Subcutaneous abdominal adipose tissue (tissue), 5 donors: ENCODE measurements at regions not wholly inside any gene's neighbourhood (a gene's known extent, or its start where the extent isn't known, plus 50 kb on each side); places are given as distances from the start of the nearest gene placed in this dataset.

Experiments
- H3K27ac ChIP-seq: one replicate; pipeline ENCODE4 v1.7.0; 2013; ENCODE audit warnings: low read depth, mild to moderate bottlenecking, inconsistent platforms, low read length, moderate library complexity
- H3K27me3 ChIP-seq, 5 donors: one replicate each; pipeline ENCODE4 v1.7.0; 2013; ENCODE audit warnings: low read length in 5 of 5, inconsistent platforms in 1 of 5; ENCODE audit not compliant: control insufficient read depth in 5 of 5, insufficient read depth in 4 of 5
- H3K36me3 ChIP-seq, 5 donors: one replicate each; pipeline ENCODE4 v1.7.0; 2013; ENCODE audit warnings: low read length in 5 of 5; ENCODE audit not compliant: control insufficient read depth in 5 of 5, insufficient read depth in 5 of 5
- H3K4me1 ChIP-seq, 5 donors: one replicate each; pipeline ENCODE4 v1.7.0; 2013; ENCODE audit warnings: low read length in 5 of 5, mild to moderate bottlenecking in 3 of 5, moderate library complexity in 1 of 5; ENCODE audit not compliant: control insufficient read depth in 5 of 5, insufficient read depth in 5 of 5
- H3K4me3 ChIP-seq, 5 donors: one replicate each; pipeline ENCODE4 v1.7.0; 2013; ENCODE audit warnings: low read length in 5 of 5, low read depth in 1 of 5
- H3K9ac ChIP-seq, 5 donors: one replicate each; pipeline ENCODE4 v1.7.0; 2013; ENCODE audit warnings: low read length in 5 of 5, mild to moderate bottlenecking in 4 of 5, moderate library complexity in 3 of 5
- H3K9me3 ChIP-seq, 5 donors: one replicate each; pipeline ENCODE4 v1.7.0; 2013; ENCODE audit warnings: low read length in 5 of 5; ENCODE audit not compliant: control insufficient read depth in 5 of 5
- donor health status: healthy.
- donor health status: healthy.
- donor health status: healthy.
- donor health status: healthy.
- donor health status: healthy.

GRCh38 chr5:12385095-12385494 is 480.8 kb upstream of the CTNND2 start:
- Histone ChIP-seq H3K27ac (no peak overlapping the region), H3K9me3 (peaks cover 0 to 10% (median under 1%) of the 10 kb centered on the region in 5 donors), H3K27me3 (no peaks in the 10 kb centered on the region), H3K36me3 (no peaks in the 10 kb centered on the region), H3K4me1 (no peaks in the 10 kb centered on the region), H3K4me3 (no peak overlapping the region), H3K9ac (no peak overlapping the region)

GRCh38 chr5:12384005-12384404 is 479.8 kb upstream of the CTNND2 start:
- H3K27me3 ChIP-seq = no peaks in the 10 kb centered on the region
- no peaks in the 10 kb centered on the region for H3K36me3 ChIP-seq
- no peak overlapping the region for H3K27ac ChIP-seq
- H3K4me3 ChIP-seq = no peak overlapping the region
- H3K9ac ChIP-seq = no peak overlapping the region
- H3K9me3 ChIP-seq = peaks cover 0 to 10% (median 5%) of the 10 kb centered on the region in 5 donors
- no peaks in the 10 kb centered on the region for H3K4me1 ChIP-seq

GRCh38 chr5:12367973-12368372 is 463.7 kb upstream of the CTNND2 start:
- no peaks in the 10 kb centered on the region for H3K4me1 ChIP-seq
- H3K4me3 ChIP-seq = no peak overlapping the region
- no peaks in the 10 kb centered on the region for H3K9me3 ChIP-seq
- H3K9ac ChIP-seq = no peak overlapping the region
- no peaks in the 10 kb centered on the region for H3K36me3 ChIP-seq
- H3K27me3 ChIP-seq = no peaks in the 10 kb centered on the region
- no peak overlapping the region for H3K27ac ChIP-seq

- peaks cover 0 to 7% (median 2%) of the 10 kb centered on the region in 5 donors for H3K9me3 ChIP-seq
- no peak overlapping the region for H3K27ac ChIP-seq
- H3K36me3 ChIP-seq = no peaks in the 10 kb centered on the region
- no peaks in the 10 kb centered on the region for H3K27me3 ChIP-seq
- H3K9ac ChIP-seq = no peak overlapping the region
- H3K4me3 ChIP-seq = no peak overlapping the region
- H3K4me1 ChIP-seq = no peaks in the 10 kb centered on the region
Measured at GRCh38 chr5:12360218-12360617, 456.0 kb upstream of the CTNND2 start.

- Histone ChIP-seq H3K9me3 (peaks cover 0 to 7% (median 2%) of the 10 kb centered on the region in 5 donors), H3K9ac (no peak overlapping the region), H3K4me3 (no peak overlapping the region), H3K27me3 (no peaks in the 10 kb centered on the region), H3K36me3 (no peaks in the 10 kb centered on the region), H3K27ac (no peak overlapping the region), H3K4me1 (peaks cover 0 to 3% (median 0%) of the 10 kb centered on the region in 5 donors)
Measured at GRCh38 chr5:12358371-12359090, 454.3 kb upstream of the CTNND2 start.

GRCh38 chr5:12357626-12358025 is 453.4 kb upstream of the CTNND2 start:
- Histone ChIP-seq H3K4me1 (peaks cover 0 to 3% (median 0%) of the 10 kb centered on the region in 5 donors), H3K36me3 (no peaks in the 10 kb centered on the region), H3K9me3 (peaks cover 0 to 7% (median 2%) of the 10 kb centered on the region in 5 donors), H3K27me3 (no peaks in the 10 kb centered on the region), H3K9ac (no peak overlapping the region), H3K27ac (no peak overlapping the region), H3K4me3 (no peak overlapping the region)

- peaks cover 0 to 3% (median 0%) of the 10 kb centered on the region in 5 donors for H3K4me1 ChIP-seq
- H3K4me3 ChIP-seq = no peak overlapping the region
- no peak overlapping the region for H3K9ac ChIP-seq
- no peaks in the 10 kb centered on the region for H3K36me3 ChIP-seq
- H3K27ac ChIP-seq = no peak overlapping the region
- no peaks in the 10 kb centered on the region for H3K27me3 ChIP-seq
- no peaks in the 10 kb centered on the region for H3K9me3 ChIP-seq
Measured at GRCh38 chr5:12354686-12355085, 450.4 kb upstream of the CTNND2 start.

GRCh38 chr5:12343558-12343957 is 439.3 kb upstream of the CTNND2 start:
- no peaks in the 10 kb centered on the region for H3K36me3 ChIP-seq
- H3K9me3 ChIP-seq = no peaks in the 10 kb centered on the region
- no peak overlapping the region for H3K9ac ChIP-seq
- no peak overlapping the region for H3K4me3 ChIP-seq
- H3K27me3 ChIP-seq = no peaks in the 10 kb centered on the region
- no peak overlapping the region for H3K27ac ChIP-seq
- no peaks in the 10 kb centered on the region for H3K4me1 ChIP-seq

- no peaks in the 10 kb centered on the region for H3K9me3 ChIP-seq
- no peak overlapping the region for H3K4me3 ChIP-seq
- H3K36me3 ChIP-seq = no peaks in the 10 kb centered on the region
- H3K27me3 ChIP-seq = no peaks in the 10 kb centered on the region
- no peaks in the 10 kb centered on the region for H3K4me1 ChIP-seq
- no peak overlapping the region for H3K27ac ChIP-seq
- H3K9ac ChIP-seq = no peak overlapping the region
Measured at GRCh38 chr5:12335938-12336337, 431.7 kb upstream of the CTNND2 start.

- Histone ChIP-seq H3K4me1 (no peaks in the 10 kb centered on the region), H3K27me3 (no peaks in the 10 kb centered on the region), H3K9me3 (peaks cover 0 to 11% (median 4%) of the 10 kb centered on the region in 5 donors), H3K9ac (no peak overlapping the region), H3K27ac (no peak overlapping the region), H3K4me3 (no peak overlapping the region), H3K36me3 (no peaks in the 10 kb centered on the region)
Measured at GRCh38 chr5:12332480-12332879, 428.2 kb upstream of the CTNND2 start.
